GM12875 (cell line): ENCODE measurements at regions not wholly inside any gene's neighbourhood (a gene's known extent, or its start where the extent isn't known, plus 50 kb on each side); places are given as distances from the start of the nearest gene placed in this dataset.

Source experiments
- H3K4me3 ChIP-seq: one replicate; pipeline ENCODE4 v1.5.1; 2011; ENCODE audit warnings: low read depth, low read length, control low read depth
- TF ChIP-seq, protein P1 (sequence below): IDR thresholded peaks from 2 replicates; pipeline ENCODE4 v1.5.1; 2011; ENCODE audit warnings: low read depth, mild to moderate bottlenecking, control low read depth, inconsistent platforms, low read length, moderate library complexity, borderline replicate concordance; ENCODE audit not compliant: insufficient read depth

DNA sequence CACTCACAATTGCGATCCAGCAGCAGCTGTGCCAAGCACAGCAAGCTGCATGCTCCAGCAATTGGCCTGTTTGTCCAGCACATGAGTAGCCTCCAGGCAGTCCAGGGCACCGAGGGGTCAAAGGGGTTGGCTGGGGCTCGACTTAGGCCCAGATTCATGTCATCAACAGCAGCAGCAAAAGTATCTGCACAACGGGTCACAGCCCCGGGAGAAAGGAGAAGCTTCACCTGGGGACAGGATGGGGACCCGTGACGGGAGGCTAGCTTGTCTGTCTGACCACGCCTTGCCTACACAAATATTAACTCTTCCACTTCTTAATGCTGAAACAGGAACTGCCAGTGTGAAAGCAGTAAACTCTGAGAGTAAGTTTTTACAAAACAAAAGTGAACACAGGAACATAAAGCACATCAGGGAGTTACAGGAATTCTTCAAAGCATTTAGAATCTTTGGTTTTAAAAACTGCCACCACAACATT is 191.2 kb downstream of the PIK3R1 start:
- TF ChIP-seq, protein P1, sequence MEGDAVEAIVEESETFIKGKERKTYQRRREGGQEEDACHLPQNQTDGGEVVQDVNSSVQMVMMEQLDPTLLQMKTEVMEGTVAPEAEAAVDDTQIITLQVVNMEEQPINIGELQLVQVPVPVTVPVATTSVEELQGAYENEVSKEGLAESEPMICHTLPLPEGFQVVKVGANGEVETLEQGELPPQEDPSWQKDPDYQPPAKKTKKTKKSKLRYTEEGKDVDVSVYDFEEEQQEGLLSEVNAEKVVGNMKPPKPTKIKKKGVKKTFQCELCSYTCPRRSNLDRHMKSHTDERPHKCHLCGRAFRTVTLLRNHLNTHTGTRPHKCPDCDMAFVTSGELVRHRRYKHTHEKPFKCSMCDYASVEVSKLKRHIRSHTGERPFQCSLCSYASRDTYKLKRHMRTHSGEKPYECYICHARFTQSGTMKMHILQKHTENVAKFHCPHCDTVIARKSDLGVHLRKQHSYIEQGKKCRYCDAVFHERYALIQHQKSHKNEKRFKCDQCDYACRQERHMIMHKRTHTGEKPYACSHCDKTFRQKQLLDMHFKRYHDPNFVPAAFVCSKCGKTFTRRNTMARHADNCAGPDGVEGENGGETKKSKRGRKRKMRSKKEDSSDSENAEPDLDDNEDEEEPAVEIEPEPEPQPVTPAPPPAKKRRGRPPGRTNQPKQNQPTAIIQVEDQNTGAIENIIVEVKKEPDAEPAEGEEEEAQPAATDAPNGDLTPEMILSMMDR = no peak
- H3K4me3 ChIP-seq = no peak overlapping the region

DNA sequence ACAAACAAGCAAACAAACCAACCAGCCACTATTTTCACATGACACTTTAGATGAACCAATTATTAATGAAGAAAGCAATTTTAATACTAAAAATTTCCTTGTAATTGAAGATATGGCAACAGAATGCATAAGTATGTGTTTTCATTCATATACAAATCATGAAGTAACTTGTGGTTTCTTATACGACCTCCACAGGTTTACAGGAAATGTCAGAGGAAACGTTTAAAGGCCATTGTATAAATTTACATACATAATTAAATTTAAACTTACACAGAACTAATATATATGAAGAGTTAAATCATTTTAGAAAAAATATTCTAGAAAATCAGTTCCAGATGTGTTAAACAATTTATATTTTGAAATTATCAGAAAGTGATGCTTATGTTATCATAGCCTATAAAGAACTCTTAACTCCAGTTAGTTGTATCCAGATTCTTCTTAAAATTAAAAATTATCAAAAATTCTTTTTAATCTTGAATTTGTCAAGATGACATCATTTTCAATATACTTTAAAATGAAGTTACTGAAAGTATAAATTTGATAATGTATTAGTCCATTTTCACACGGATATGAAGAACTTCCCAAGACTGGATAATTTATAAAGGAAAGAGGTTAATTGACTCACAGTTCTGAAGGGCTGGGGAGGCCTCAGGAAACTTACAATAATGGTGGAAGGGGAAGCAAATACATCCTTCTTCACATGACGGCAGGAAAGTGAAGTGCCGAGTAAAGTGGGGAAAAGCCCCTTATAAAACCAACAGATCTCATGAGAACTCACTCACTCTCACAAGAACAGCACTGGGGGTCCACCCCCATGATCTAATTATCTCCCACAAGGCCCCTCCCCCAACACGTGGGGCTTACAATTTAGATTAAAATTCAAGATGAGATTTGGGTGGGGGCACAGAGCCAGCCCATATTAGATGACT is 192.0 kb downstream of the PIK3R1 start:
- TF ChIP-seq, protein P1 = no peak
- no peak overlapping the region for H3K4me3 ChIP-seq

DNA sequence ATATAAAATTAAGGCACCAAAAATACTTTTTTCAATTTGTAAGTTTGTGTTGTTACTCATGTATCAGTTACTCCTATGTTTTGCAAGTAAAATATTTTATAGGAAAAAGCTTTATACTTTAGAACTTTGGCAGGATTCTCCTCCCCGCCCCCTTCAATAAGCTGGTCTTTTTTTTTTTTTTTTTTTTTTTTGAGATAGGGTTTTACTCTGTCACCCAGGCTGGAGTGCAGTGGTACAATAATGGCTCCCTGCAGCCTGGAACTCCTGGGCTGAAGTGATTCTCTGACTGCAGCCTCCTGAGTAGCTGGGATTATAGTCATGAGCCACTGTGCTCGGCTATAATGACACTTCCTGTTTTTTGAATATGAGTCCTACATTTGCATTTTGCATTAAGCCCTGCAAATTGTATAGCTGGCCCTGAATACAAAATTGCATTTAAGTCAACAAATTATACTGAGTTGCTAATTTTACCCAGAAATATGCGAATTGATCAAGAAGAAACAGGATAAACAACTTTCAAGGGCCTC is 192.9 kb downstream of the PIK3R1 start:
- H3K4me3 ChIP-seq = no peak overlapping the region
- TF ChIP-seq, protein P1 = no peak

DNA sequence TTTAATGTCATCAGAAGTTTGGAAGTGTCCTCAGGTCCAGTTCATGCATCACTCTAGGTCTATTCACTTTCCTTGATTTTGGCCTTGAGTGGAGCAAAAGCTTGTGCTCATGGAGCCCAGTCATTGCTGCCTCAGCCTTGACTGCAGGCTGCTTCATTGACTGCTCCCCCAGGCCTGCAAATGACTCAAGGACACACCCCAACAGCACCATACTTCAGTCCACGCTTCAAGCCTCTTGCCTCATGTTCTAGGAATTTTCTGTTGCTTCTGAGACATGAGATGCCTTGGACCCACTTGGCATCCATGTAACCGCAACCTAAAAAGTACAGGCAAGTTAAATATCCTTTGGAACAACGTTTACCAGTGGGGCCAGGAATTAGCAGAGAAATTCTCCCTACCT is 193.7 kb downstream of the PIK3R1 start:
- TF ChIP-seq, protein P1 = no peak
- H3K4me3 ChIP-seq = no peak overlapping the region

DNA sequence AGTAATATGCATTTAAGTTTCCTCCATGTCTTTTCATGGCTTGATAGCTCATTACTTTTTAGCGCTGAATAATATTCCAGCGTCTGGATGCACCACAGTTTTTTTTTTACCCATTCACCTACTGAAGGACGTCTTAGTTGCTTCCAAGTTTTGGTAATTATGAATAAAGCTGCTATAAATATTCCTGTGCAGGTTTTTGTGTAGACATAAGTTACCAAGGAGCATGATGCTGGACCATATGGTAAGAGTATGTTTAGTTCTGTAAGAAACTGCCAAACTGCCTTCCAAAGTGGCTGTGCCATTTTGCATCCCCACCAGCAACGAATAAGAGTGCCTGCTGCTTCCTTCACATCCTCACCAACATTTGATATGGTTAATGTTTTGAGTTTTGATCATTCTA is 195.6 kb downstream of the PIK3R1 start:
- H3K4me3 ChIP-seq = no peak overlapping the region
- TF ChIP-seq, protein P1 = no peak

DNA sequence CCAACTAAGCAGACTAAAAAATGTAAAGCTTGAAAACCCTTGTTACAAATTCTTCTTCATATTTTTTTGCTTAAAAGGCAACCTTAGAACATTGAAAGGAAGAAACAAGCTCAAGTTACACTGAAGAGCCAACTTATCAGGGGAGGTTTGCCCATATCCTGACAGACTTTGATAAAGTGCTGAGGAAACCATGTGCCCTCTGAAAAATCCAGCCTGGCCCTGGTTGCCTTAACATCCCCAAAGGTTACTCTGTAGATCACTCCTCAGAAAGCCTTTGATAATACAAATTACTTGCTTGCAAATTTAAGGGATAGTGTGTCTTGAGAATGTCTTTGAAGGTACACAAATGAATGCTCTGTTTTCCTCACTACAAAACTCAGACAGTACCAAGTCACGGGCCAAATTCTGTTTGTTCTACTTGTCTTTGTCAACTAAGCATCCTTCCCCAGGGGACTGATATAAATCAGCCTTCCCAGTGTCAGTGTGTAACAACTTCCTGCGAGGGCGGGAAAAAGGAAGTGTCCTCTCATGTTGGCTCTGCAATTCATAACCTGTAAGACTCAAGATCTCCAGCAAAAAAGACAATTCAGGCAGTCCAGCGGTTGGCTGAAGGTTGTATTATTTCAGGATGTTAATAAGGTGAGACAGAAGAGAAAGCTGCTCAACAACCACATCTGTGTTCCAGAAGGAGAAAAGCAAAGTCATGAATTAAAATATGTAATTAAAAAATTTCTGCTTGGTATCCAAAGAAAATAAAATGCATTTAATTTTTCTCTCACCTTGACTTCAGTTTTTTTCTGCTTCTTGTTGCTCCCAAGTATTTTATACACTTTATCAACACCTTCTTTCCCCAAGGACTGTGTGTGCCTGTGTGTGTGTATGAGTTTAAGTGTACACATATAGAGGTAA is 199.9 kb downstream of the PIK3R1 start:
- TF ChIP-seq, protein P1 = no peak
- no peak overlapping the region for H3K4me3 ChIP-seq
